GM12874 (cell line): ENCODE measurements at regions not wholly inside any gene's neighbourhood (a gene's known extent, or its start where the extent isn't known, plus 50 kb on each side); places are given as distances from the start of the nearest gene placed in this dataset.

Source experiments
- CTCF ChIP-seq: IDR thresholded peaks from 2 replicates; pipeline ENCODE4 v1.5.1; 2011; ENCODE audit warnings: low read depth, mild to moderate bottlenecking, control low read depth, low read length, moderate library complexity; ENCODE audit not compliant: insufficient read depth

GRCh38 chr6:139858429-139858828 lies 484.0 kb upstream of the CITED2 start:
- no peak for TF ChIP-seq CTCF

GRCh38 chr6:139857143-139857542 lies 482.7 kb upstream of the CITED2 start:
- no peak for TF ChIP-seq CTCF

- TF ChIP-seq CTCF = no peak
Measured at GRCh38 chr6:139856562-139856961, 482.1 kb upstream of the CITED2 start.

- no peak for TF ChIP-seq CTCF
Measured at GRCh38 chr6:139855671-139856311, 481.3 kb upstream of the CITED2 start.

- TF ChIP-seq CTCF = no peak
Measured at GRCh38 chr6:139853302-139853992, 479.0 kb upstream of the CITED2 start.

- TF ChIP-seq CTCF = no peak
Measured at GRCh38 chr6:139852488-139853140, 478.2 kb upstream of the CITED2 start.

- no peak for TF ChIP-seq CTCF
Measured at GRCh38 chr6:139852067-139852466, 477.6 kb upstream of the CITED2 start.
